Stomach (tissue), 8 donors: ENCODE measurements at regions not wholly inside any gene's neighbourhood (a gene's known extent, or its start where the extent isn't known, plus 50 kb on each side); places are given as distances from the start of the nearest gene placed in this dataset.

Source experiments
- DNase-seq, 2 donors: peaks; one replicate each; pipeline versions ENCODE4 v3.0.0 to v3.0.0-alpha.2; 2013 to 2019
- H3K27ac ChIP-seq, 5 donors: fragments of 200-600 bp in 4 of 5; sonication (generic) in 4 of 5; one replicate each; pipeline ENCODE4 v1.5.1; 2013 to 2019; ENCODE audit warnings: mild to moderate bottlenecking in 1 of 5, moderate library complexity in 1 of 5
- H3K27me3 ChIP-seq, 3 donors: fragments of 200-600 bp; sonication (generic); one replicate each; pipeline ENCODE4 v1.5.1; 2017 to 2019; ENCODE audit warnings: mixed run types in 1 of 3
- H3K36me3 ChIP-seq, 4 donors: fragments of 200-600 bp; sonication (generic); 1 replicate in 3 of 4; 2 replicates in 1 of 4; pipeline ENCODE4 v1.5.1; 2016 to 2019
- H3K4me1 ChIP-seq, 4 donors: fragments of 200-600 bp; sonication (generic); one replicate each; pipeline ENCODE4 v1.5.1; 2016 to 2019
- H3K4me3 ChIP-seq, 4 donors: fragments of 200-600 bp; sonication (generic) in 3 of 4; one replicate each; pipeline ENCODE4 v1.5.1; 2016 to 2019; ENCODE audit warnings: mild to moderate bottlenecking in 1 of 4
- H3K9me3 ChIP-seq, 4 donors: fragments of 200-600 bp; sonication (generic); one replicate each; pipeline ENCODE4 v1.5.1; 2016 to 2019
- EP300 ChIP-seq: sonication (generic); formaldehyde crosslinking; IDR thresholded peaks from one replicate; pipeline ENCODE4 v1.6.1; 2017; ENCODE audit warnings: antibody characterized with exemption
- POLR2A ChIP-seq, 4 donors: fragments of 450-650 bp; IDR thresholded peaks; one replicate each; pipeline ENCODE4 v1.6.1; 2016; ENCODE audit warnings: antibody characterized with exemption in 4 of 4, control low read depth in 2 of 4, mild to moderate bottlenecking in 1 of 4, moderate library complexity in 1 of 4
- POLR2AphosphoS5 ChIP-seq, 3 donors: sonication (generic); formaldehyde crosslinking; IDR thresholded peaks; one replicate each; pipeline ENCODE4 v1.6.1; 2016; ENCODE audit warnings: antibody characterized with exemption in 3 of 3
- WGBS, 5 donors: extraction: QIAGEN DNeasy Blood & Tissue Kit in 3 of 5; methylation state at CpG; one replicate each; pipeline versions ENCODE4 v1.1.5 to v1.1.7; 2013 to 2018; 5-methylcytosine and 5-hydroxymethylcytosine counted together
- intact Hi-C: fragments of 100-400 bp; cut with DNase I; formaldehyde crosslinking; loops from one replicate; pipeline ENCODE4 v1.15.1; 2023; ENCODE audit warnings: low total_unique reads
- TF ChIP-seq, protein P1 (sequence below), 7 experiments: fragments of 450-650 bp in 4 of 7; fragments of 200-600 bp in 3 of 7; sonication (generic) in 3 of 7; IDR thresholded peaks; one replicate each; pipeline ENCODE4 v1.5.1; 2016 to 2019; ENCODE audit warnings: antibody characterized with exemption in 7 of 7, control low read depth in 2 of 7, mild to moderate bottlenecking in 1 of 7
- donor health status: healthy with polysubstance abuse.
- donor health status: Bipolar disorder and iron deficiency.
- donor health status: healthy.

- H3K9me3 ChIP-seq: peaks cover 0 to 10% (median 4%) of the 10 kb centered on the region in 4 donors
- no peak overlapping the region for H3K27ac ChIP-seq
- WGBS, 5 donors: 32 to 65% (median 47%) methylated on average over 2 of the region's 2 CpGs
- no peaks in the 10 kb centered on the region for H3K4me1 ChIP-seq
- no peaks in the 10 kb centered on the region for H3K27me3 ChIP-seq
- intact Hi-C loops: no loop called here
- H3K36me3 ChIP-seq: no peaks in the 10 kb centered on the region
- peak in 1 of 2 donors; percentile 21 for DNase-seq
- no peak overlapping the region for H3K4me3 ChIP-seq
- TF ChIP-seq POLR2A (IDR thresholded peaks at IDR 0.05): no peak
- TF ChIP-seq, protein P1, sequence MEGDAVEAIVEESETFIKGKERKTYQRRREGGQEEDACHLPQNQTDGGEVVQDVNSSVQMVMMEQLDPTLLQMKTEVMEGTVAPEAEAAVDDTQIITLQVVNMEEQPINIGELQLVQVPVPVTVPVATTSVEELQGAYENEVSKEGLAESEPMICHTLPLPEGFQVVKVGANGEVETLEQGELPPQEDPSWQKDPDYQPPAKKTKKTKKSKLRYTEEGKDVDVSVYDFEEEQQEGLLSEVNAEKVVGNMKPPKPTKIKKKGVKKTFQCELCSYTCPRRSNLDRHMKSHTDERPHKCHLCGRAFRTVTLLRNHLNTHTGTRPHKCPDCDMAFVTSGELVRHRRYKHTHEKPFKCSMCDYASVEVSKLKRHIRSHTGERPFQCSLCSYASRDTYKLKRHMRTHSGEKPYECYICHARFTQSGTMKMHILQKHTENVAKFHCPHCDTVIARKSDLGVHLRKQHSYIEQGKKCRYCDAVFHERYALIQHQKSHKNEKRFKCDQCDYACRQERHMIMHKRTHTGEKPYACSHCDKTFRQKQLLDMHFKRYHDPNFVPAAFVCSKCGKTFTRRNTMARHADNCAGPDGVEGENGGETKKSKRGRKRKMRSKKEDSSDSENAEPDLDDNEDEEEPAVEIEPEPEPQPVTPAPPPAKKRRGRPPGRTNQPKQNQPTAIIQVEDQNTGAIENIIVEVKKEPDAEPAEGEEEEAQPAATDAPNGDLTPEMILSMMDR (IDR thresholded peaks at IDR 0.05): no peak
Observed at GRCh38 chr11:80517701-80518100, 1076.9 kb upstream of the TENM4 start.

- peaks cover 0 to 10% (median 4%) of the 10 kb centered on the region in 4 donors for H3K9me3 ChIP-seq
- TF ChIP-seq EP300 (no peak), POLR2AphosphoS5 (IDR thresholded peaks at IDR 0.05) (no peak), POLR2A (IDR thresholded peaks at IDR 0.05) (no peak)
- TF ChIP-seq, protein P1 (IDR thresholded peaks at IDR 0.05): no peak
- H3K36me3 ChIP-seq: no peaks in the 10 kb centered on the region
- no peaks in the 10 kb centered on the region for H3K27me3 ChIP-seq
- H3K4me1 ChIP-seq: no peaks in the 10 kb centered on the region
- intact Hi-C loops: no loop called here
- 63 to 82% (median 75%) methylated on average over 1 of the region's 1 CpG for WGBS, 5 donors
- no peak overlapping the region for H3K27ac ChIP-seq
- H3K4me3 ChIP-seq: no peak overlapping the region
- no peak for DNase-seq
Observed at GRCh38 chr11:80515097-80515496, 1074.3 kb upstream of the TENM4 start.

- H3K4me1 ChIP-seq: no peaks in the 10 kb centered on the region
- no peak for DNase-seq
- no peaks in the 10 kb centered on the region for H3K36me3 ChIP-seq
- intact Hi-C loops: no loop called here
- H3K27ac ChIP-seq: no peak overlapping the region
- no peak overlapping the region for H3K4me3 ChIP-seq
- TF ChIP-seq POLR2A (IDR thresholded peaks at IDR 0.05) (no peak), EP300 (no peak), POLR2AphosphoS5 (IDR thresholded peaks at IDR 0.05) (no peak)
- TF ChIP-seq, protein P1 (IDR thresholded peaks at IDR 0.05): no peak
- 66 to 85% (median 78%) methylated on average over 3 of the region's 3 CpGs for WGBS, 5 donors
- peaks cover 0 to 13% (median 0%) of the 10 kb centered on the region in 4 donors for H3K9me3 ChIP-seq
- no peaks in the 10 kb centered on the region for H3K27me3 ChIP-seq
Observed at GRCh38 chr11:80512491-80512890, 1071.7 kb upstream of the TENM4 start.

GRCh38 chr11:80505771-80506170 lies 1064.9 kb upstream of the TENM4 start:
- Histone ChIP-seq H3K9me3 (peaks cover 0 to 13% (median 0%) of the 10 kb centered on the region in 4 donors), H3K27me3 (no peaks in the 10 kb centered on the region), H3K4me3 (no peak overlapping the region), H3K4me1 (no peaks in the 10 kb centered on the region), H3K27ac (no peak overlapping the region), H3K36me3 (no peaks in the 10 kb centered on the region)
- WGBS, 5 donors: 45 to 72% (median 65%) methylated on average over 5 to 8 of the region's 8 CpGs
- no peak for DNase-seq
- intact Hi-C loops: no loop called here
- TF ChIP-seq EP300 (no peak), POLR2AphosphoS5 (IDR thresholded peaks at IDR 0.05) (no peak), POLR2A (IDR thresholded peaks at IDR 0.05) (no peak)
- TF ChIP-seq, protein P1 (IDR thresholded peaks at IDR 0.05): no peak
